H9 (cell line): ENCODE measurements at regions not wholly inside any gene's neighbourhood (a gene's known extent, or its start where the extent isn't known, plus 50 kb on each side); places are given as distances from the start of the nearest gene placed in this dataset.

Source experiments
- DNase-seq: peaks from one replicate; pipeline ENCODE4 v3.0.0-alpha.2; 2017
- H2AFZ ChIP-seq: one replicate; pipeline ENCODE4 v1.6.1; 2013; ENCODE audit warnings: mild to moderate bottlenecking, low read length, control low read depth, moderate library complexity
- H2AK5ac ChIP-seq: 2 replicates; pipeline ENCODE4 v1.6.1; 2013; ENCODE audit warnings: low read length, control low read depth, mixed read lengths; ENCODE audit not compliant: insufficient read length
- H2BK120ac ChIP-seq: one replicate; pipeline ENCODE4 v1.6.1; 2013; ENCODE audit warnings: low read depth, mild to moderate bottlenecking, low read length, control low read depth, inconsistent platforms; ENCODE audit not compliant: poor library complexity, severe bottlenecking
- H2BK12ac ChIP-seq: 2 replicates; pipeline ENCODE4 v1.6.1; 2013; ENCODE audit warnings: low read length, control low read depth, mixed read lengths, low read depth; ENCODE audit not compliant: insufficient read length
- H2BK15ac ChIP-seq: 2 replicates; pipeline ENCODE4 v1.6.1; 2013; ENCODE audit warnings: low read depth, low read length, control low read depth
- H2BK20ac ChIP-seq: one replicate; pipeline ENCODE4 v1.6.1; 2013; ENCODE audit warnings: low read depth, mild to moderate bottlenecking, low read length, control low read depth, inconsistent platforms; ENCODE audit not compliant: poor library complexity, severe bottlenecking
- H2BK5ac ChIP-seq: 2 replicates; pipeline ENCODE4 v1.6.1; 2013; ENCODE audit warnings: low read length, control low read depth, mixed read lengths; ENCODE audit not compliant: insufficient read length
- H3K14ac ChIP-seq: 2 replicates; pipeline ENCODE4 v1.6.1; 2013; ENCODE audit warnings: low read length, control low read depth; ENCODE audit not compliant: insufficient read depth
- H3K18ac ChIP-seq: 2 replicates; pipeline ENCODE4 v1.6.1; 2013; ENCODE audit warnings: low read depth, mild to moderate bottlenecking, mixed read lengths, low read length, control low read depth; ENCODE audit not compliant: insufficient read length
- H3K23ac ChIP-seq: 2 replicates; pipeline ENCODE4 v1.6.1; 2013; ENCODE audit warnings: low read length, control low read depth, mixed read lengths, low read depth; ENCODE audit not compliant: insufficient read length
- H3K23me2 ChIP-seq: 2 replicates; pipeline ENCODE4 v1.6.1; 2013; ENCODE audit warnings: low read depth, mild to moderate bottlenecking, mixed read lengths, low read length, control low read depth; ENCODE audit not compliant: insufficient read length, poor library complexity, severe bottlenecking
- H3K27ac ChIP-seq: 2 replicates; pipeline ENCODE4 v1.5.1; 2013; ENCODE audit warnings: low read length, control low read depth, mixed read lengths, low read depth; ENCODE audit not compliant: insufficient read length
- H3K27me3 ChIP-seq: 2 replicates; pipeline ENCODE4 v1.6.1; 2013; ENCODE audit warnings: low read length, control low read depth, inconsistent platforms; ENCODE audit not compliant: insufficient read depth
- H3K4ac ChIP-seq: 2 replicates; pipeline ENCODE4 v1.6.1; 2013; ENCODE audit warnings: low read depth, mild to moderate bottlenecking, control low read depth, inconsistent platforms, low read length, moderate library complexity
- H3K4me1 ChIP-seq: 2 replicates; pipeline ENCODE4 v1.6.1; 2013; ENCODE audit warnings: low read length, control low read depth, inconsistent platforms; ENCODE audit not compliant: insufficient read depth
- H3K4me2 ChIP-seq: 2 replicates; pipeline ENCODE4 v1.6.1; 2013; ENCODE audit warnings: low read length, control low read depth, mixed read lengths; ENCODE audit not compliant: insufficient read length, insufficient read depth
- H3K56ac ChIP-seq: 2 replicates; pipeline ENCODE4 v1.6.1; 2013; ENCODE audit warnings: low read depth, mild to moderate bottlenecking, mixed read lengths, low read length, control low read depth; ENCODE audit not compliant: insufficient read length
- H3K79me1 ChIP-seq: 2 replicates; pipeline ENCODE4 v1.6.1; 2013; ENCODE audit warnings: low read depth, mild to moderate bottlenecking, moderate library complexity, low read length, control low read depth, inconsistent platforms; ENCODE audit not compliant: insufficient read depth, poor library complexity, severe bottlenecking
- H3K79me2 ChIP-seq: 2 replicates; pipeline ENCODE4 v1.6.1; 2013; ENCODE audit warnings: low read length, control low read depth, inconsistent platforms; ENCODE audit not compliant: insufficient read depth
- H3K9ac ChIP-seq: 2 replicates; pipeline ENCODE4 v1.6.1; 2013; ENCODE audit warnings: low read length, control low read depth, mixed read lengths; ENCODE audit not compliant: insufficient read length; ENCODE audit errors: extremely low read depth
- H3K9me3 ChIP-seq: one replicate; pipeline ENCODE4 v1.6.1; 2013; ENCODE audit warnings: low read depth, low read length, inconsistent platforms; ENCODE audit not compliant: control insufficient read depth
- H3T11ph ChIP-seq: one replicate; pipeline ENCODE4 v1.6.1; 2013; ENCODE audit warnings: mild to moderate bottlenecking, low read length, control low read depth, inconsistent platforms
- H4K20me1 ChIP-seq: one replicate; pipeline ENCODE4 v1.6.1; 2013; ENCODE audit not compliant: control insufficient read depth, insufficient read length, insufficient read depth
- H4K5ac ChIP-seq: 2 replicates; pipeline ENCODE4 v1.6.1; 2013; ENCODE audit warnings: low read depth, mild to moderate bottlenecking, mixed read lengths, low read length, control low read depth; ENCODE audit not compliant: insufficient read length
- H4K8ac ChIP-seq: replicated peaks from 2 replicates; pipeline ENCODE4 v1.6.1; 2013; ENCODE audit warnings: low read length, control low read depth, mixed read lengths, low read depth; ENCODE audit not compliant: insufficient read length
- H4K91ac ChIP-seq: 2 replicates; pipeline ENCODE4 v1.6.1; 2013; ENCODE audit warnings: low read depth, mild to moderate bottlenecking, moderate library complexity, mixed read lengths, low read length, control low read depth; ENCODE audit not compliant: insufficient read length
- H3K27ac Mint-ChIP-seq, 3 experiments: 2 replicates in 2 of 3; 3 replicates in 1 of 3; pipeline ENCODE4 v1.8.0; 2020 to 2021; ENCODE audit warnings: mixed read lengths in 3 of 3, mild to moderate bottlenecking in 1 of 3, moderate library complexity in 1 of 3
- H3K27me3 Mint-ChIP-seq: 2 replicates; pipeline ENCODE4 v1.8.0; 2021; ENCODE audit warnings: low read depth, mild to moderate bottlenecking, moderate library complexity, mixed read lengths
- H3K36me3 Mint-ChIP-seq, 3 experiments: 2 replicates in 2 of 3; 3 replicates in 1 of 3; pipeline ENCODE4 v1.8.0; 2020 to 2021; ENCODE audit warnings: low read depth in 3 of 3, mixed read lengths in 3 of 3; ENCODE audit not compliant: insufficient read depth in 1 of 3
- H3K4me1 Mint-ChIP-seq, 2 experiments: 2 replicates each; pipeline ENCODE4 v1.8.0; 2020; ENCODE audit warnings: mixed read lengths in 2 of 2
- H3K4me3 Mint-ChIP-seq, 2 experiments: 2 replicates in 1 of 2; 3 replicates in 1 of 2; pipeline ENCODE4 v1.8.0; 2020 to 2021; ENCODE audit warnings: mild to moderate bottlenecking in 2 of 2, mixed read lengths in 2 of 2, moderate library complexity in 1 of 2
- H3K9me3 Mint-ChIP-seq, 2 experiments: 2 replicates in 1 of 2; 3 replicates in 1 of 2; pipeline ENCODE4 v1.8.0; 2020; ENCODE audit warnings: mild to moderate bottlenecking in 2 of 2, mixed read lengths in 2 of 2, moderate library complexity in 1 of 2
- CTCF ChIP-seq: fragments of 200-600 bp; sonication (generic); conservative IDR thresholded peaks from 3 replicates; pipeline ENCODE4 v1.8.0; 2021; ENCODE audit warnings: antibody characterized with exemption, mild to moderate bottlenecking
- WGBS: extraction: QIAGEN DNeasy Blood & Tissue Kit; methylation state at CpG from one replicate; pipeline ENCODE4 v1.1.7; 2013; ENCODE audit warnings: missing lambda C conversion rate, low lambda C conversion rate, mixed read lengths; ENCODE audit not compliant: insufficient read length; ENCODE audit errors: extremely low coverage; 5-methylcytosine and 5-hydroxymethylcytosine counted together

GRCh38 chrX:114338870-114339269 lies 245.0 kb upstream of the HTR2C start:
- H3K9ac ChIP-seq, result no peak overlapping the region
- no peak overlapping the region for H3K23ac ChIP-seq
- H3K79me2 ChIP-seq, result no peaks in the 10 kb centered on the region
- H4K8ac ChIP-seq, result no peak overlapping the region
- no peak overlapping the region for H2BK15ac ChIP-seq
- no peak overlapping the region for H3K14ac ChIP-seq
- Mint-ChIP-seq H3K27ac (no peak overlapping the region), H3K27me3 (no peaks in the 10 kb centered on the region), H3K9me3 (peaks cover 5 to 6% of the 10 kb centered on the region in 2 experiments; a peak in 2 of 5 replicates), H3K4me1 (peaks cover 0 to 3% of the 10 kb centered on the region in 2 experiments; a peak in 1 of 4 replicates), H3K36me3 (peaks cover under 1 to 4% (median 3%) of the 10 kb centered on the region in 3 experiments; a peak in 4 of 7 replicates), H3K4me3 (no peak overlapping the region)
- no peak overlapping the region for H2AK5ac ChIP-seq
- no peak overlapping the region for H2BK120ac ChIP-seq
- no peak overlapping the region for H3T11ph ChIP-seq
- no peak overlapping the region for H3K4ac ChIP-seq
- H2AFZ ChIP-seq, result no peak overlapping the region
- H2BK12ac ChIP-seq, result no peak overlapping the region
- no peak for DNase-seq
- no peak for TF ChIP-seq CTCF
- no peak overlapping the region for H4K91ac ChIP-seq
- no peak overlapping the region for H2BK20ac ChIP-seq
- H3K9me3 ChIP-seq, result no peaks in the 10 kb centered on the region
- no peaks in the 10 kb centered on the region for H3K27me3 ChIP-seq
- H3K23me2 ChIP-seq, result no peaks in the 10 kb centered on the region
- WGBS, result no CpG with 5 or more reads among the region's 2 CpGs
- H4K20me1 ChIP-seq, result no peaks in the 10 kb centered on the region
- H4K5ac ChIP-seq, result no peak overlapping the region
- no peak overlapping the region for H3K27ac ChIP-seq
- no peak overlapping the region for H3K4me2 ChIP-seq
- H3K79me1 ChIP-seq, result no peaks in the 10 kb centered on the region
- H2BK5ac ChIP-seq, result no peak overlapping the region
- no peak overlapping the region for H3K18ac ChIP-seq
- no peaks in the 10 kb centered on the region for H3K4me1 ChIP-seq
- no peak overlapping the region for H3K56ac ChIP-seq
